Glomerular endothelial cell (primary cell): ENCODE measurements at regions not wholly inside any gene's neighbourhood (a gene's known extent, or its start where the extent isn't known, plus 50 kb on each side); places are given as distances from the start of the nearest gene placed in this dataset.

Experiments used
- DNase-seq: peaks from one replicate; pipeline ENCODE4 v3.0.0-alpha.2; 2011; ENCODE audit warnings: low read depth, low spot score; ENCODE audit errors: extremely low read depth

DNA sequence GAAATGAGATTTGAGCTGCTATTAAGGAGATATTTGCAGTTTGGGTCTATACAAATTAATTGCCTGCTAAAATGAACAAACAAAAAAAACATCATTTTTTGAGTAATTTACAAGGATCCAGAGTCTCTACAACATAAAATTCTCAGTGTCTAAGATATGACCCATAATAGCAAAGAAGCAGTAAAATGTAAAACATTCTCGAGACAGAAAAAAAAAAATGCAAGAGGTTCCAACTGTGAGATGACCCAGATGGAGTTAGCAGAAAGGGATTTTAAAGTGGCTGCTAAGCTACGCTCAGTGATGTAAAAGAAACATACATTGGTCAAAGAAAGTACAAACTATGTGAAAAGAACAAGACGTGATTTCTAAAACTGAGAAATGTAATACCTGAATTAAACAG lies 471.0 kb downstream of the SH2D4B start:
- no peak for DNase-seq

DNA sequence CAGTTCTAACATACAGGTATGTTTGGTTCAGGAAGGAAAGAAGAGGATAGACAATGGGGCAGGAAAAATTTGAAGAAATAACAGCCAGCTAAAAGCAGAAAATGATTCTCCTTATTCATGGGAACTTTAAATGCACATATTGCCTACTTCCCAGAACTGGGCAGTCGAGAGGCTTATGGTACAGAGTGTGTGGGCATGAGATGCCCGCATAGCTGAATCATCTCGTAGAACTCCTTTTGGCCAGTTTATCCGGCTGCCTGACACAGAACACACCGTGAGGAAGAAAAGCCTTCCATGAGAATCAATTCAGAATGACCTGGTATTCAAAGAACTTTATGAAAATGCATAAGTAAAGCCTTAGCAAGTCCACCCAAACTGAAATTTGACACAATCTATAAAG lies 471.6 kb downstream of the SH2D4B start:
- no peak for DNase-seq

DNA sequence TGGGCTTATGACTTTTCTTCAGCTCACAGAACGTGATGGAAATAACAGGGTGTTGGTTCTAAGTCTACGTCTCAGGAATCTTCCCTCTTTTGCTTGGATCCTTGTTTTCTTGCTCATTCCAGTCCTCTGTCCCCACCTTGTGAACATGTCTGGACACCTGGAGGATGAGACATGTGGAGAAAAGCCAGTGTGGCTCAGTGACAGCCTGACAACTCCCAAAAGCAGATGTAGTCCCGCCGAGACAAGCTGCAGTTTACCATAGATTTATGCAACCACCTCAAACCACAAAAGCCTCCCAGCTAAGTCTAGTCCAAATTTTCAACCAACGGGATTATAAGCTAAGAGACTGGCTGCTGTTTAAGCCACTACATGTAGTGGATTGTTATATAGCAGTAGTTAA lies 476.1 kb downstream of the SH2D4B start:
- no peak for DNase-seq

DNA sequence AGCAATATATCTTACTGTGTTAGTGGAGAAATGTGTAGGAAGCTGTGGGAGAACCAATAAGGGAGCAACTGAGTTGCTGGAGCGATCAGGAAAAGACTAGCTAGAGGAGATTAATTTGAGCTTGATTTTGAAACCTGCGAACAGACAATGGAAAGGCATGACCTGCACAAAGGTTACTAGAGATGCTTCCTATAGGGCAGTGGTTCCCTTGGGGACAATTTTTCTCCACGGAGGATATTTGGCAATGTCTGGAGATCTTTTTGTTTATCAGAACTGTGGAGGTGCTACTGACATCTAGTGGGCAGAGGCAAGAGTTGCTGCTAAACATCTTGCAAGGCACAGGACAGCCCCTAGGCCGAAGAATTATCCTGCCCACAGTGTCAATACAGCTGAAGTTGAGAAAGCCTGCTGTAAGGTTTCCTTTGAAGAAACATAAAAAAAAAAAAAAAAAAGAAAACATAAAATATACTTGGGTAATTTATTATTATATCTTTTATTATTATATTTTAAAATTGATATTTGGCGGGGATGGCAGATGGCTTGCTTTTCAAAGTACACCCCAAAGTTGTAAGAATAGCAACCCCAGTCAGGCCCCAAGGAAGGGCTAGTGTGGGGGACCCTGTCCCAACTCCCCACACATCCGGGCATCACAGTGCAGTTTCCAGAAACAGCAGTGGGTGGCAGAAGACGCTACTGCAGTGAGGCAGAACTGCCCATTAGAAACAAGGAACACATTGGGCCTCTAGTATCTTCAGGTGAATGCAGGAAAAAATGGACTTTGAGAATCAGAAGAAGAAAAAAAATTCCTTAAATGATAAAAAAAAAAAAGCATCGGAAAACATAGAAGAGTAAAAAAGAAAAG lies 481.6 kb downstream of the SH2D4B start:
- DNase-seq, result no peak

DNA sequence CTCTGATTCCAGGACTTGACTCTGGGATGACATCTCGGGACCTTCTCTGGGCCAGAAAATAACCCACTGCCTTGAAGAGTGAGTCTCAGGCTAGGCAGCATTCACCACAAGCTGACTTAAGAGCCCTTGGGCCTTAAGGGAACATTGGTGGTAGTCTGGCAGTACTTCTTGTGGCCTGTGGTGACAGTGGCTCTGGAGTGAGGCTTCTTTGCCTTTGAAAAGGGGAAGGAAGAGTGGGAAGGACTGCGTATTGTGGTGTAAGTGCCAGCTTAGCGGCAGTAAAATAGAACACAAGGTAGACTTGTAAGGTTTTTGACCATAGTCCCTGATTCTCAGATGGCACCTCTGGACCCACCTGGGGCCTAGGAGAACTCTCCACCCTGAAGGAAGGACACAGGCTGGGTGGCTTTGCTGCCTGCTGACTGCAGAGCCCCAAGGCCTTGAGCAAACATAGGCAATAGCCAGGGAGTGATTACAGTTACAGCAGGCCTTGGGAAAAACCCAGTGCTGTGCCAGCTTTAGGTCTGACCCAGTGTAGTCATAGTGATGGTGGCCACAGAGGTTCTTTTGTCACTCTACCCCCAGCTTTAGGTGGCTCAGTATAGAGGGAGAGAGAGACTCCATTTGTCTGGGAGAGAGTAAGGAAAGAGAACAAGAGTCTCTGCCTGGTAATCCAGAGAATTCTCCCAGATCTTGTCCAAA lies 483.9 kb downstream of the SH2D4B start:
- DNase-seq, result no peak

DNA sequence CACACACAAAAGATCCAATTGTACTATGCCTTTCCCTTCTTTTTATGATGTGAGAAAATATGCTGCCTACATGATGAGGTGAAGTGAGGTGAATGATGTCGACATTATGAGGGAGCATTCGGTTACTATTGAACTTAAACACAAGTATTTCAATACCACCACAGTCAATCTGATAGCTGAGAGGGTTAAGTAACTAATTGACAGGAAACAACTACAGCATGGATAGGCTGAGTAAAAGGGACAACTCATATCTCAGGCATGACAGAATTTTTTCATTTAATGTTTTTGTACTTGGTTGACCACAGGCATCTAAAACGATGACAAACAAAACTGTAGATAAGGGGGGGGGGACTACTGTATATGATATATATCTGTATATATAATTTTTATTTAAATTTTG lies 488.9 kb downstream of the SH2D4B start:
- DNase-seq, result no peak

DNA sequence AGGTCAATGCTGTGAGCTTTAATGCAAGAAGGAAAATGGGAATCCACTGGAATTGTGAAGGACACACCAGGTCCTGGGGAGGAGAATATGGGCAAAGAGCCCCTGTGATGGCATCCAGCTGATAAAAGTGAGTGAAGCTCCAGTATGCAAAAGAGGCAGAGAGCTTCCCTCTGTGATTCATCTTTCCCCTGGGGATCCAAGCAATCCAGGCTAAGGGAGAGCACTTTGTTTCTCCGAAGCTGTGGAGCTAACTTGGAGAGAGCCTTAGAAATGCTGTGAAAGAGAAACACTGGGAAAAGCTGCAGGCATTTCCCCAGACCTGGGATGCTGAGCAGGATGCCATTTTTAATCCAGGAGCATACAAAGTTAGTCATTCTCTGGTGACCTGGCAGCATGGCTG lies 489.5 kb downstream of the SH2D4B start:
- no peak for DNase-seq

DNA sequence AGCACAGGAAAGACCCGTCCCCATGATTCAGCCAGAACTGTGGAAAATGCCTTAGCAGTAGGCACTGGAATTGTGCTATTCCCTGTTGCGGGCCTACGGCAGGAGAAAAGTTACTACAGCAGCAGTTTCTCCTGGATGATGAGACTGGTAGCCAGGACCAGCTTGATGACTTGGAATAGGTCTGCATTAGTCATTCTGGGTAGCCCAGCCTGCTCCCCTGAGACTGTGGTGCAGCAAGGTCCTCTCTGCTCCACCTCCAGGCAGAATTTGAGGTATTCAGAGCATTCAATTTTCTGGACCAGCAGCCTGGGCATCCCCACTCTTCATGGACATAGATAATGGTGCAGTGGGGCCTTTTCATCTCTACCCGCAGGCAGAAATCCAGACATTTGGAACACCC lies 490.0 kb downstream of the SH2D4B start:
- DNase-seq, result no peak

DNA sequence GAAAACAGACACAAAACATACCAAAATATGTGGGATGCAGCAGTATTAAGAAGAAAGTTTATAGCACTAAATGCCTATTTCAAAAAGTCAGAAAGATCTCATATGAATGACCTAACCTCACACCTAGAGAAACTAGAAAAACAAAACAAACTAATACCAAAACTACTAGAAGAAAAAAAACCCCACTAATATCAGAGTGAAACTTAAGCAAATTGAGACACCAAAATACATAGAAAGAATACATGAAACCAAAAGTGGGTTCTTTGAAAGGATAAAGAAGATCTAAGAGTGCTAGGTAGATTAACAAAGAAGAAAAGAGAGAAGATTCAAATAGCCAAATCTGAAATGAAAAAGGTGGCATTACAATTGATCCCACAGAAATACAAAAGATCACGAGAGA lies 494.1 kb downstream of the SH2D4B start:
- no peak for DNase-seq

DNA sequence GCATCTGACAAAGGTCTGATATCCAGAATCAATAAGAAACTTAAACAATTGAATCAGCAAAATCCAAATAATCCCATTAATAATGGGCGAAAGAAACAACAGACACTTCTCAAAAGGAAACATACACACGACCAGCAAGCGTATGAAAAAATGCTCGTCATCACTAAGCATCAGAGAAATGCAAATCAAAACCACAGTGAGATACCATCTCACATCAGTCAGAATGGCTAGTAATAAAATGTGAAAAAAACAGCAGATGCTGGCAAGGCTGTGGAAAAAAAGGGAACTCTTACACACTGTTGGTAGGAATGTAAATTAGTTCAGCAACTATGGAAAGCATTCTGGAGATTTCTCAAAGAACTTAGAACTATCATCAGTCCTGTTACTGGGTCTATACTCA lies 496.7 kb downstream of the SH2D4B start:
- no peak for DNase-seq

DNA sequence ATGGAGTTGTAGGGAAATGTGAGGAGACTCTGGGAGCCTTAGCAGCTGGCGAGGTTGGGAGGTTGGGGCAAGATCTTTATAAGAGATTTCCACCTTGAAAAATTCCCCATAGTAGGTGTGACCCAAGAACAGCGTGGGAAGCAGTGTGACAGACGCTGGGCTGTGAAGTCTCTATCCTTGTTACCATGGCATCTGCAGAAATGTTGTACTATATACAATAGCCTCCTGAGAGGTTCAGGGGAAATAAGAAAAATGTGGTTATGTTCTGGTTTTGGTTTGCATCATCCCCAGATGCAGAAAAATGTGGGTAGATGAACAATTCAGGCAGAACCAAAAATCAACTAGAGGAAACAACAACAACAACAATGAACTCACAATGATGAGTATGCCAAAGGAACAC lies 498.6 kb downstream of the SH2D4B start:
- DNase-seq, result no peak

DNA sequence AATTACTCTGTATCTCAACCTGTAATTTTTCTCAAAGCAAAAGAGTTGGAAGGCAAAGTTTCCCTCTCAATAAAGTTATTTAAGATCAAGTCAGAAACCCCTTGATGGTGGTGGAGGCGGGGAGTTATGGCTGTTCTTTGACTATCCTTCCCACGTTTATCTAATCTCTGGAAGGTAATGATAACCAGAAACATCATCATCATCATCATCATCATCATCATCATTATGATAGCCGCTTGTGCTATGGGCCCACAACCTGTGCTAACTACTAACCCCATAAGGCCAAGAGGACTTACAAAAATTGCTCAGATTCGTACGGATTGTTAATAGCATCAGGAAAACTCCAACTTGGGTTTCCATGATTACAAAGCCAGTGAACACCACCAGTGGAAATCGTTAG lies 502.3 kb downstream of the SH2D4B start:
- no peak for DNase-seq

DNA sequence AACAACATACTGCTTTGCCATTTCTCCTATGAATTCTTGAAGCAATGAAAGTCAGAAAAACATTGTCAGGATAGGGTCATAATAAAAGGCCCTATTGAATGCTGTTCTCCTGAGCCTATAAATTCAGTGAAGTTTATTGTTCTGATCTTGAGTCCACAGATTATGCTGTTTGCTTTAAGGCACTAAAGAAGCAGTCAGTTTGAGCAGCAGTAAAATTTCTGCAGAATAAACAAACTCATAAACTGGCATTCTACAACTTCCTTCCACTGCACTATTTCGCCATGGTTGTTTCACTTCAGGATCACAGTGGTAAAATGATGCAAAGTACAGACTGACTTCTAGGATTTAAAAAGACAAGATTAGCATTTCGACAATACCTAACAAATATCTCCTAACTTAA lies 503.2 kb downstream of the SH2D4B start:
- DNase-seq, result no peak

DNA sequence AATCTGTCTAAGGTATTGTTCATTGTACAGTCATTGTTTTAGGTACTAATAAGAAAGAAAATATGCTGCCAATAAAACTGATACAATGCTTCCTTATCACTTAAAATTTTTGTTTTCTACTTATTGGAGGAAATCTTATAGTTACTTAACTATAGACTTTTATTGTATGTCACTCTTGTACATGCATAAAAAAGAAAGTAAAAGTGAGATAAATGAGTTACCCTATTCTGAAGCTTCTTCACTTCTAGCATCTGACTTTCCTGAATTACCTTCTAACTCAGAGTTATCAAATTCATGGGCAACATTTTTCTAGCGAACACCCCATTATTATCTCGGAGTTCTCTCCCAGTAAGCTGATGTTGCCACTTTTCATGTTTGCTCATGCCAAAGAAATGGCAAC lies 504.9 kb downstream of the SH2D4B start:
- no peak for DNase-seq

DNA sequence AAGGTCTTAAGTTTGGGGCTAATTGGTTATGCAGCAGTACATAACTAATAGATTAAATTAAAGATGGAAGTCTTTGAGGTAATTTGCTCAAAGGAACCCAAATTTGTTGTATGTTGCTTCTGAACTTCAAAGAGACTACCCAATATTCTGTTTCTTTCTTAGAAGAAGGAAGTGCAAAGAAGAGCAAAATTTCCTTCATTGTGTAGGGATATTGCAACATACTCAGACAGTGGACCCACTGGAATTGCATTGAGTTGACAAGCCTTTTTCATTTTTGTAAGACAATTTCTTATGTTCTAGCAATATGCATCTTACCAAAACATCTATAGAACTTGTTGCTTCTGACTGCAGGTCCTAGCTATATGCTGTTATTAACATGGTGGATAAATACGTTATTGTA lies 527.8 kb downstream of the SH2D4B start:
- DNase-seq, result no peak

DNA sequence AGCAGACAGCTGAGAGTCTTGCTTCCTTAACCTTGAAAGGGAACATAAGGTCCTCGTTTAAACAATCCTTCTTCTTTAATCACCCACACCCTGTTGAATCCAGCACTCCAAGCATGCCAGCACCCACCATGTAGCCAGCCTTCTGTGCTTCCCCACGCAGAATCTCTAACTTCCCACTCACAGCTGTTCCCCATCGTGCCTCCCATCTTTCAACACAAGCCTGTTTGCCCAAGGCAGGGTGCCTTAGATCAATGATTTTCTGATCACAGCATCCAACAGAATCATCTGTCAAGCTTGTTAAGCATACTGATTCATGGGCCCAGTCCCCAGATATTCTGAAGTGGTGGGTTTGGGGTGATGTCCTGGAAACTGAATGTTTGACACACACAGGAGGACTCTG lies 530.8 kb downstream of the SH2D4B start:
- no peak for DNase-seq

DNA sequence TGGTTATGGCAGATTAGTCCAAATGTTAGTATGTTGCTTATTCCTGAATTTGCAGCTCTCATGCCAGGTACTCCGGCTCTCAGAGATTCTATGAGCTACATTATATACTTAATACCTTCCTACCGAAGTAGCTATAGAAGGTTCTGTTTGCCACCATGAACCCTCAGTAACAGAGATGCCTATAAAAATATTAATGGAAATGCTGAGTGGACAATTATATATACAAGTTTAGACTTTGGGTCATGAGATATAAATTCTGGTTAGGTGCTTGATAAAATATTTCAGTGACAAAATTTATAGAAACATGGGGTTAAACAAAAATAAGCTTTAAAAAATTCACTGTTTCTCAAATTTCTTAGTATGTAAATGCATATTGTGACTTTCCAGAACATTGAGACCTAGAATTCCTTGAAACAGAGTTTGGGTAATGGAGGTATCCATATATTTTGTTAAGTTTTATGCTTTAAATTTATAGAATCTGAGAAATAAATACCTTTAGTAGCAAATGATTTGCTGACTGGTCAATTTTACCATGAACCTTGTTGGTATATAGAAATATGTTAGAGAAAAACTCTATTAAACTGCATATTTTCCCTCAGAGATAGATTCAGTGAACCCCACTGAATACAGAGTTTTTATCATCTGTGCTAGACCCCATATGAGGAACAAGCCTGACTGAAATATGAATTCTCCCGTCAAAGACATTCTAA lies 533.5 kb downstream of the SH2D4B start:
- no peak for DNase-seq

DNA sequence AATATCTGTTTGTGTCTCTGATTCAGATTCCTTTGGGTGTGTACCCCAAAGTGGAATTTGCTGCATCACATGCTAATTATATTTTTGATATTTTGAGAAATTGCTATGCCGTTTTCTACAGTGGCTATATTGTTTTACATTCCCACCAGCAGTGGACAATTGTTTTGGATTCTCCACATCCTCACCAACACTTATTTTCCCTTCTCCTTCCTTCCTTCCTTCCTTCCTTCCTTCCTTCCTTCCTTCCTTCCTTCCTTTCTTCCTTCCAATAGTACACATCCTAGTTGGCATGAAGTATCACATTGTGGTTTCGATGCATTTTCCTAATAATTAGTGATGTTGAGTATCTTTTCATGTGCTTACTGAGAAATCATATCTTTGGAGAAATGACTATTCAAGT lies 535.5 kb downstream of the SH2D4B start:
- DNase-seq, result no peak

DNA sequence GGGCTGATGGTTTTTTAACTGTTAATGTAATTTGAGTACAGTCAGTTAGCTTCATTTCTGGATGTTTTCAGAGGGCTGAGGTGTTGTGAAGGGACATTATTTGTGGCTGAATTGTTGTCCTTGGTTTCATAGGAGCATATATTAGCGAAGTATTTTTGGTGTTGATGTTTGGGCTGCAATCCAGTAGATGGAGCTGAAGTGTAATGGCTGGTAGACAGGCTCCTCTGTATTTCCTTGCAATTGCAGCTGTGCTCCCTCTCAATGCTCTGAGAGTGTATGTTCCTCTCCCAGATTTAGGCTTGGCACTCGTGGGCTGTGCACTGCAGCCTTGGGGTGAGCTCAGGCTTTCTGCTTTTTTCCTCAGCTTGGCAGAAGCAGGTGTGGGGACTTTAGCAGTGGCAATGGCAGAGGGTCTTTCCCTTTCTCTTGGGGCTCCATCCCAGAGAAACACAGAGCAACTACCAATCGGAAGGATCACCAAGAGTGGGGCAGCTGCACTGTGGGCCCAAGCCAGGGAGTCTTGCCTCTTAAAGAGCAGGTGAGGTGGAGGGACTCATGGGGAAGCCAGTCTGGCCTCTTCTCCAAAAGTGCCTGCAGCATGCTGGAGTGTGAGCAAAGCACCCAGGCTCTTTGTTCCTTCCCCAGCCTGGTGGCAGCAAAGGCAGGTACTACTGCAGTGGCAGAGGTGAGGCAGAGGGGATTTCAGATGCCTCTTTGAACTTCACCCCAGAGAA lies 544.4 kb downstream of the SH2D4B start:
- no peak for DNase-seq

DNA sequence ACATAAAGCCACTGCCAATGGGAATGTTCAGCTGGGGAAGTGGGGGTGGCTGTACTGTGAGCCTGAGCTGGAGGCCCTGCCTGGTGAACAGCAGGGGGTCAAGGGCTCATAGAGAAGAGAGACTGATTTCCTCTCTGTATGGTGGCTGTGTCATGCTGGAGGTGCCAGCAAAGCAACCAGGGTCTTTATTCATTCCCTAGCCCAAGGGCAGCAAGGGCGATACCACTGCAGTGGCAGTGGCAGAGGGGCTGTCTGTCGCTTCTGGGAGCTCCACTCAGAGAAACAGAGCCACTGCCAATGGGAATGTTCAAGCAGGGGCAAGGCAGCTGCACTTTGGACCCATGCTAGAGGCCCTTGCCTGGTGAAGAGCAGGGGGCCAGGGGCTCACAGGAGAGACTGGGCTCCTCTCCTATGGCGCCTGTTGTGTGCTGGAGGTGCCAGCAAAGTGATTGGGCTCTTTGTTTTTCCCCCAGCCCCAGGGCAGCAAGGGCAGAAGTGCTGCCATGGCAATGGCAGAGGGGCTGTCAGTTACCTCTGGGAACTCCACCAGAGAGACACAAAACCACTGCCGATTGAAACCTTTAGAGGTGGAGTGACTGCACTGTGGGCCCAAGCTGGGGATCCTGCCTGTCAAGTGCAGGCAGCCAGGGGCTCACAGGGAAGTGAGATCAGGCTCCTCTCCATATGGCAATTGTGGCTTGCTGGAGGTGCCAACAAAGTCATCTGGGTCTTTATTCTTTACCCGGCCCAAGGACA lies 545.1 kb downstream of the SH2D4B start:
- no peak for DNase-seq
